Tibial nerve (tissue), 4 donors: ENCODE measurements at regions not wholly inside any gene's neighbourhood (a gene's known extent, or its start where the extent isn't known, plus 50 kb on each side); places are given as distances from the start of the nearest gene placed in this dataset.
"Not testable (repeated sequence)": the region's sequence is repeated elsewhere in the genome, so short reads cannot be mapped to it uniquely, and the experiment has no call there.

Experiments used
- DNase-seq, 2 donors: peaks; one replicate each; pipeline ENCODE4 v3.0.0-alpha.2; 2019; ENCODE audit warnings: low spot score in 2 of 2
- H3K27ac ChIP-seq, 4 donors: fragments of 200-600 bp; sonication (generic) in 3 of 4; one replicate each; pipeline ENCODE4 v1.5.1; 2017 to 2019; ENCODE audit warnings: mild to moderate bottlenecking in 1 of 4
- H3K27me3 ChIP-seq, 2 donors: fragments of 200-600 bp; sonication (generic) in 1 of 2; one replicate each; pipeline versions ENCODE4 v1.5.1 to v1.6.0; 2017 to 2019
- H3K36me3 ChIP-seq, 3 donors: fragments of 200-600 bp; sonication (generic); one replicate each; pipeline ENCODE4 v1.5.1; 2018 to 2019
- H3K4me1 ChIP-seq, 4 donors: fragments of 200-600 bp; sonication (generic) in 3 of 4; one replicate each; pipeline ENCODE4 v1.5.1; 2017 to 2019
- H3K4me3 ChIP-seq, 4 donors: fragments of 200-600 bp; sonication (generic) in 3 of 4; one replicate each; pipeline ENCODE4 v1.5.1; 2017 to 2019; ENCODE audit warnings: mild to moderate bottlenecking in 1 of 4, moderate library complexity in 1 of 4
- H3K9me3 ChIP-seq, 4 donors: fragments of 200-600 bp; sonication (generic) in 3 of 4; one replicate each; pipeline ENCODE4 v1.5.1; 2017 to 2019
- CTCF ChIP-seq, 5 experiments: fragments of 200-600 bp in 3 of 5; fragments of 450-650 bp in 2 of 5; sonication (generic) in 3 of 5; IDR thresholded peaks; one replicate each; pipeline ENCODE4 v1.5.1; 2016 to 2019; ENCODE audit warnings: antibody characterized with exemption in 5 of 5, mild to moderate bottlenecking in 3 of 5, moderate library complexity in 2 of 5
- EP300 ChIP-seq, 2 donors: sonication (generic); formaldehyde crosslinking; IDR thresholded peaks; one replicate each; pipeline ENCODE4 v1.6.1; 2017; ENCODE audit warnings: antibody characterized with exemption in 2 of 2, mild to moderate bottlenecking in 1 of 2
- POLR2A ChIP-seq, 2 donors: fragments of 450-650 bp; IDR thresholded peaks; one replicate each; pipeline ENCODE4 v1.6.1; 2017; ENCODE audit warnings: antibody characterized with exemption in 2 of 2, mild to moderate bottlenecking in 2 of 2, moderate library complexity in 2 of 2
- WGBS, 2 donors: methylation state at CpG; one replicate each; pipeline ENCODE4 v1.1.5; 2018; 5-methylcytosine and 5-hydroxymethylcytosine counted together

DNA sequence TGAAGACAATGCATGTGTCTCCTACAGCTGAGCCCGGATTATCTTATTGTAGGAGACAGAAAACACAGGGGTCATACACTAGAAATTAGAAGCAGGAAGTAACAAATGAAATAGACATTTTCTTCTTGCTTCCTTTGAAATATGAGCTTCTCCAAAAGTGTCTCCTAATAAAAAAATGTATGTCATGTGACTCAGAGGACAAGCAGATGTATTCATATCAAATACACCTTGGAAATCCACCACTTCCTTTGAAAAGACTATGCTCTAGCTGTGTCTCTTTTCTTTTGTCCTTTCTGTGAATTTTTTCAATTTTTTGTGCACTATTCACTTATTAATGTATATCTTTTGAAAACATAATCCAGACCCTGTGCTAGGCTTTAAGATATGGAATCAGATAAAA lies 1906.2 kb downstream of the C4orf33 start:
- TF ChIP-seq EP300 (IDR thresholded peaks at IDR 0.05), result no peak
- no peak for TF ChIP-seq CTCF (IDR thresholded peaks at IDR 0.05)
- TF ChIP-seq POLR2A (IDR thresholded peaks at IDR 0.05), result no peak
- Histone ChIP-seq H3K4me1 (no peaks in the 10 kb centered on the region), H3K9me3 (no peaks in the 10 kb centered on the region), H3K27me3 (no peaks in the 10 kb centered on the region), H3K4me3 (no peak overlapping the region), H3K36me3 (no peaks in the 10 kb centered on the region), H3K27ac (no peak overlapping the region)
- no peak for DNase-seq
- 50 to 53% methylated on average over 1 of the region's 1 CpG for WGBS, 2 donors

- no peak overlapping the region for H3K4me3 ChIP-seq
- no peaks in the 10 kb centered on the region for H3K4me1 ChIP-seq
- WGBS, 2 donors, result 59 to 62% methylated on average over 6 of the region's 6 CpGs
- no peaks in the 10 kb centered on the region for H3K9me3 ChIP-seq
- no peak overlapping the region for H3K27ac ChIP-seq
- DNase-seq, result no peak
- H3K36me3 ChIP-seq, result no peaks in the 10 kb centered on the region
- no peaks in the 10 kb centered on the region for H3K27me3 ChIP-seq
- no peak for TF ChIP-seq EP300 (IDR thresholded peaks at IDR 0.05)
- TF ChIP-seq POLR2A (IDR thresholded peaks at IDR 0.05), result no peak
- TF ChIP-seq CTCF (IDR thresholded peaks at IDR 0.05), result no peak
These were observed 1910.4 kb downstream of the C4orf33 start for GRCh38 chr4:131006388-131006787.

DNA sequence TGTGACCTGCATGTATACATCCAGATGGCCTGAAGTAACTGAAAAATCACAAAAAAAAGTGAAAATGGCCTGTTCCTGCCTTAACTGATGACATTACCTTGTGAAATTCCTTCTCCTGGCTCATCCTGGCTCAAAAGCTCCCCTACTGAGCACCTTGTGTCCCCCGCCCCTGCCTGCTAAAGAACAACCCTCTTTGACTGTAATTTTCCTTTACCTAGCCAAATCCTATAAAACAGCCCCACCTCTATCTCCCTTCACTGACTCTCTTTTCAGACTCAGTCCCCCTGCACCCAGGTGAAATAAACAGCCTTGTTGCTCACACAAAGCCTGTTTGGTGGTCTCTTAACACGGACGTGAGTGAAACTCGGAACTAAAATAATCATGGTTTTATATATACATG lies 1916.0 kb downstream of the C4orf33 start:
- H3K36me3 ChIP-seq, result not testable (repeated sequence)

DNA sequence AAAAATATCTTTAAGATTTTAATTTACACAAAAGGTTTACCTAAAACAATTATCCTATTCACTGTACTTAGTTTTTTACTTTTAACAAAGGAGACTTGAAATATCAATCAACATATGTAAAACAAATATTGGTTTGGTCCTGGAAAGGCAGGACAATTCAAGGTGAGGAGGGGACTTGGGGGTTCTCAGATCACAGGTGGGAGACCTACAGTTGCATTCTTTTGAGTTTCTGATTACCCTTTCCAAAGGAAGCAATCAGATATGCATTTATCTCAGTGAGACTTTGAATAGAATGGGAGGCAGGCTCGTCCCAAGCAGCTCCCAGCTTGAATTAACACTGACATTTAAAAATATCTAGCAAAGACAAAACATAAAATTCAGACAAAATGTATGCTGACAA lies 1917.3 kb downstream of the C4orf33 start:
- Histone ChIP-seq H3K4me3 (no peak overlapping the region), H3K27me3 (no peaks in the 10 kb centered on the region), H3K4me1 (no peaks in the 10 kb centered on the region), H3K36me3 (no peaks in the 10 kb centered on the region), H3K9me3 (no peaks in the 10 kb centered on the region), H3K27ac (no peak overlapping the region)
- WGBS, 2 donors, result 54 to 58% methylated on average over 1 of the region's 1 CpG
- DNase-seq, result no peak
- TF ChIP-seq POLR2A (IDR thresholded peaks at IDR 0.05), result no peak
- TF ChIP-seq CTCF (IDR thresholded peaks at IDR 0.05), result no peak
- no peak for TF ChIP-seq EP300 (IDR thresholded peaks at IDR 0.05)

More for the DNA sequence above, 1916.0 kb downstream of the C4orf33 start:
- not testable (repeated sequence) for H3K27ac ChIP-seq, H3K9me3 ChIP-seq, H3K4me3 ChIP-seq, DNase-seq, H3K4me1 ChIP-seq, H3K27me3 ChIP-seq
- WGBS, 2 donors, result 87 to 94% methylated on average over 4 of the region's 4 CpGs

GRCh38 chr4:131026771-131027170 lies 1930.8 kb downstream of the C4orf33 start:
- Histone ChIP-seq H3K4me1 (no peaks in the 10 kb centered on the region), H3K27ac (no peak overlapping the region), H3K9me3 (no peaks in the 10 kb centered on the region), H3K4me3 (no peak overlapping the region), H3K36me3 (no peaks in the 10 kb centered on the region), H3K27me3 (no peaks in the 10 kb centered on the region)
- WGBS, 2 donors, result 92 to 96% methylated on average over 9 of the region's 9 CpGs
- TF ChIP-seq CTCF (IDR thresholded peaks at IDR 0.05) (no peak), EP300 (IDR thresholded peaks at IDR 0.05) (no peak), POLR2A (IDR thresholded peaks at IDR 0.05) (no peak)
- DNase-seq, result no peak

GRCh38 chr4:131044368-131044767 lies 1948.4 kb downstream of the C4orf33 start:
- TF ChIP-seq POLR2A (IDR thresholded peaks at IDR 0.05) (no peak), EP300 (IDR thresholded peaks at IDR 0.05) (no peak), CTCF (IDR thresholded peaks at IDR 0.05) (no peak)
- DNase-seq, result no peak
- Histone ChIP-seq H3K4me1 (no peaks in the 10 kb centered on the region), H3K4me3 (no peak overlapping the region), H3K9me3 (no peaks in the 10 kb centered on the region), H3K27me3 (no peaks in the 10 kb centered on the region), H3K27ac (no peak overlapping the region), H3K36me3 (no peaks in the 10 kb centered on the region)
